ENCODE measurements at regions not wholly inside any gene's neighbourhood (a gene's known extent, or its start where the extent isn't known, plus 50 kb on each side); places are given as distances from the start of the nearest gene placed in this dataset.

DNA sequence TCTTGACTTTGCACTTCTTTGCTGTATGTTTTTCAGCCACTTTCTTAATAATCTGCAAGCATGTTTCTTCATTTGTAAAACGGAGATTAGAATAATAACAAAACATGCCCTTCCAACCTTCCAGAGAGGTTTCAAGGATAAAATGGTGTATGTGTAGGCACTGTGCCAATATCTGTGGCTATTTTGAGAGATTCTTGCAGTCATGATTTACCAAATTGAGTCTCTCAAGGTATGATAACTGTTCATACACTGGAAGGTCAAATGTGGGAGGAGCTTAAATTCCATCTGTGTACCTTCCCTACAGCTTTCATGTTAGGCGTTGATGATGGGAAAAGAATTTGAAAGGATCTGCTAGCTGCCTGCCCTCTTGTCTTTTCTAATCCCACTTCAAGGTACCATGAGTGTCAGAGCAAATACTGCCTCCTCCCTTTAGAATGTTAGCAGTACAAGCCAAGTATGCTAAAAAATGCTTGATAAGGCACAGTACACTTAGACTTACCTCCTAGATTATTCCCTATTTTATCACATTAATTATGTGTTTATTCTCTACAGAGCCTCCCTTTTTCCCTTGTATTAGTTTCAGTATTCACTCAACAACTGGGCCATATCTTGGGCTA, 78.0 kb upstream of the ST8SIA2 start:
- H3K9me3 ChIP-seq (ENCODE audit: control insufficient read depth, insufficient read depth, low read length): no peaks in the 10 kb centered on the region
- WGBS (ENCODE audit: insufficient coverage): 100% methylated on average over 1 of the region's 2 CpGs
- Mint-ChIP-seq H3K9me3 (no peaks in the 10 kb centered on the region), H3K4me3 (no peak overlapping the region), H3K27me3 (ENCODE audit: low read depth in 2 of 2) (peaks cover 17 to 64% of the 10 kb centered on the region in 2 donors), H3K4me1 (no peaks in the 10 kb centered on the region), H3K27ac (no peak overlapping the region), H3K36me3 (no peaks in the 10 kb centered on the region)
- no peaks in the 10 kb centered on the region for H3K27me3 ChIP-seq (ENCODE audit: control insufficient read depth, insufficient read depth, low read length)
- intact Hi-C loops (cut with micrococcal nuclease): no loop called here
- DNase-seq: no peak
- no peak overlapping the region for H3K4me3 ChIP-seq (ENCODE audit: low read length)
- TF ChIP-seq, protein P1, sequence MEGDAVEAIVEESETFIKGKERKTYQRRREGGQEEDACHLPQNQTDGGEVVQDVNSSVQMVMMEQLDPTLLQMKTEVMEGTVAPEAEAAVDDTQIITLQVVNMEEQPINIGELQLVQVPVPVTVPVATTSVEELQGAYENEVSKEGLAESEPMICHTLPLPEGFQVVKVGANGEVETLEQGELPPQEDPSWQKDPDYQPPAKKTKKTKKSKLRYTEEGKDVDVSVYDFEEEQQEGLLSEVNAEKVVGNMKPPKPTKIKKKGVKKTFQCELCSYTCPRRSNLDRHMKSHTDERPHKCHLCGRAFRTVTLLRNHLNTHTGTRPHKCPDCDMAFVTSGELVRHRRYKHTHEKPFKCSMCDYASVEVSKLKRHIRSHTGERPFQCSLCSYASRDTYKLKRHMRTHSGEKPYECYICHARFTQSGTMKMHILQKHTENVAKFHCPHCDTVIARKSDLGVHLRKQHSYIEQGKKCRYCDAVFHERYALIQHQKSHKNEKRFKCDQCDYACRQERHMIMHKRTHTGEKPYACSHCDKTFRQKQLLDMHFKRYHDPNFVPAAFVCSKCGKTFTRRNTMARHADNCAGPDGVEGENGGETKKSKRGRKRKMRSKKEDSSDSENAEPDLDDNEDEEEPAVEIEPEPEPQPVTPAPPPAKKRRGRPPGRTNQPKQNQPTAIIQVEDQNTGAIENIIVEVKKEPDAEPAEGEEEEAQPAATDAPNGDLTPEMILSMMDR (IDR thresholded peaks at IDR 0.05): no peak
- no peaks in the 10 kb centered on the region for H3K4me1 ChIP-seq (ENCODE audit: control insufficient read depth, insufficient read depth, low read length)
- H3K36me3 ChIP-seq (ENCODE audit: control insufficient read depth, insufficient read depth, low read length): no peaks in the 10 kb centered on the region
- ATAC-seq: no peak
- no peak overlapping the region for H3K27ac ChIP-seq (ENCODE audit: low read length)

DNA sequence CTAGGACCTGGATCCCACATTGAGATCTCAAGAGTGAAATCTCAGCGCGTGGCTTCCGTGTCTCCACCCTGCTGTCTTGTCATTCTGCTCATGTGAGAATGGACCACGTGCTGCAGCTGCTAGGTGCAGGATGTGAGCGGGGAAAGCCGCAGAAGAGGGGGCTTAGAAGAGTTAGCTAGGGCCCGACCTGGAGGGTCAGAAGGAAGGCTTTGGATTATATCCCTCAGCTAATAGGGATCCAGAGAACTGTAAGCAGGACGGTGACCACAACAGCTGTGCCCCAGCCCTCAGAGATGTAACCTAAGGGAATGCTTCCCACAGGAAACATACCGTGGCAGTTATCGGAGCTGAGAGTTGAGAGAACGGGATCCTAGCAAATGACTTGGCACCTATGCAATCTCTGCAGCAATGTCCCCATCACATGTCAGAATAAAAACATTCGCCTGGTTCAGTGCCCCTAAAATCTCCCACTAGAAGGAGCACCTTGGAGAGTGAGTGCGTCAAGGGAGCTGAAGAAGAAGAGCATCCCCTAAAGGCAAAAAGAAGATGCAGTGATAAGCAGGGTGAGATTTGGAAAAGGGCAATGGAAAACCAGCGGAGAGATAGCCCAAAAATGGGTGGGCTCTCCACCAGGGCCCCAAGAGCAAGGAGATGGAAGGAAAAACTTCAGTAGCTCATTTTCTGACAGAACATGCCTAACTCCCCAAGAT, 76.9 kb upstream of the ST8SIA2 start:
- Histone ChIP-seq H3K36me3 (ENCODE audit: control insufficient read depth, insufficient read depth, low read length) (no peaks in the 10 kb centered on the region), H3K4me1 (ENCODE audit: control insufficient read depth, insufficient read depth, low read length) (no peaks in the 10 kb centered on the region), H3K4me3 (ENCODE audit: low read length) (no peak overlapping the region), H3K27ac (ENCODE audit: low read length) (no peak overlapping the region), H3K27me3 (ENCODE audit: control insufficient read depth, insufficient read depth, low read length) (no peaks in the 10 kb centered on the region), H3K9me3 (ENCODE audit: control insufficient read depth, insufficient read depth, low read length) (no peaks in the 10 kb centered on the region)
- intact Hi-C loops (cut with micrococcal nuclease): no loop called here
- TF ChIP-seq, protein P1 (IDR thresholded peaks at IDR 0.05): no peak
- DNase-seq (no peak), ATAC-seq (no peak)
- no peak overlapping the region for H3K27ac Mint-ChIP-seq
- no peaks in the 10 kb centered on the region for H3K9me3 Mint-ChIP-seq
- peaks cover 14 to 59% of the 10 kb centered on the region in 2 donors for H3K27me3 Mint-ChIP-seq (ENCODE audit: low read depth in 2 of 2)
- 89% methylated on average over 14 of the region's 14 CpGs for WGBS (ENCODE audit: insufficient coverage)
- H3K4me3 Mint-ChIP-seq: no peak overlapping the region
- H3K36me3 Mint-ChIP-seq: no peaks in the 10 kb centered on the region
- no peaks in the 10 kb centered on the region for H3K4me1 Mint-ChIP-seq

DNA sequence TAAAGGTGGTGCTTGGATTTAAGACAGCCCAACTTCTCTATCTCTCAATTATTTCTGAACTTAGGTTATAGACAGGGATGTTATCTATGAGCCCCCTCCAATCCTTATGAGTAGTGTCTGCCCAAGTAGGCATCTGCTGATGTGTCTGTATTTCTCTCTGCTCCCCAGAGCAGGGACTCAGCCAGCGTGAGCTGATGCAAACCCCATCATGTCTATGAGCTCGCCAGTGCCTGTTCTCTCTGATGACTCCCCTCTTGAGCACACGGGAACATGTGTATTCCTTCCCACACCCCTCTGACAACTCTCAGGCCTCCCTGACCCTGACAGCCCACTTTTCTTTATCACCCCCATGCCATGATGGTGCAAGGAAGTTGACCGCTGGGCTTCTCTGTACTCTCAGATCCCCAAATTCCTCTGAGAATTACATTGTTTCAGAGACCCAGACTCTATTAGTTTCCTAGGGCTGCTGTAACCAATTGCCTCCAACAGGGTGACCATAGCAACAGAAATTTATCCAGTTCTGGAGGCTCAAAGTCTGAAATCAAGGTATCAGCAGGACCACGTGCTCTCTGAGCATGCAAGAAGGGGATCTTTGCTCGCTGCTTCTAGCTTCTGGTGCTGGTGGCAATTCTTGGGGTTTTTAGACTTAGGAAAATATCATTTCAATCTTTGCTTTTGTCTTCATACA, 73.5 kb upstream of the ST8SIA2 start:
- ATAC-seq (no peak), DNase-seq (no peak)
- Histone ChIP-seq H3K36me3 (ENCODE audit: control insufficient read depth, insufficient read depth, low read length) (no peaks in the 10 kb centered on the region), H3K27ac (ENCODE audit: low read length) (no peak overlapping the region), H3K9me3 (ENCODE audit: control insufficient read depth, insufficient read depth, low read length) (no peaks in the 10 kb centered on the region), H3K4me3 (ENCODE audit: low read length) (no peak overlapping the region), H3K4me1 (ENCODE audit: control insufficient read depth, insufficient read depth, low read length) (no peaks in the 10 kb centered on the region), H3K27me3 (ENCODE audit: control insufficient read depth, insufficient read depth, low read length) (no peaks in the 10 kb centered on the region)
- peaks cover 14 to 39% of the 10 kb centered on the region in 2 donors for H3K27me3 Mint-ChIP-seq (ENCODE audit: low read depth in 2 of 2)
- no peak overlapping the region for H3K4me3 Mint-ChIP-seq
- H3K9me3 Mint-ChIP-seq: no peaks in the 10 kb centered on the region
- no peaks in the 10 kb centered on the region for H3K4me1 Mint-ChIP-seq
- no peaks in the 10 kb centered on the region for H3K36me3 Mint-ChIP-seq
- WGBS (ENCODE audit: insufficient coverage): 92% methylated on average over 6 of the region's 6 CpGs
- intact Hi-C loops (cut with micrococcal nuclease): no loop called here
- TF ChIP-seq, protein P1 (IDR thresholded peaks at IDR 0.05): no peak
- H3K27ac Mint-ChIP-seq: no peak overlapping the region
